ENCODE measurements at regions not wholly inside any gene's neighbourhood (a gene's known extent, or its start where the extent isn't known, plus 50 kb on each side); places are given as distances from the start of the nearest gene placed in this dataset.
"Not testable (repeated sequence)": the region's sequence is repeated elsewhere in the genome, so short reads cannot be mapped to it uniquely, and the experiment has no call there.

- Histone ChIP-seq H3K36me3 (ENCODE audit: control insufficient read depth in 4 of 4, insufficient read depth in 3 of 4, low read depth in 1 of 4, low read length in 3 of 4) (no peaks in the 10 kb centered on the region), H3K9ac (ENCODE audit: low read depth in 1 of 2, low read length in 2 of 2) (no peak overlapping the region), H3K4me1 (ENCODE audit: control insufficient read depth in 4 of 4, insufficient read depth in 4 of 4, low read length in 3 of 4) (no peaks in the 10 kb centered on the region), H3K9me3 (ENCODE audit: control insufficient read depth in 4 of 4, low read length in 3 of 4) (no peaks in the 10 kb centered on the region), H3K27me3 (ENCODE audit: control insufficient read depth in 4 of 4, insufficient read depth in 4 of 4, low read length in 3 of 4) (peaks cover 0 to 2% (median 0%) of the 10 kb centered on the region in 4 donors), H3K27ac (ENCODE audit: low read depth in 1 of 2, low read length in 2 of 2) (no peak overlapping the region), H3K4me3 (ENCODE audit: low read depth in 1 of 3, low read length in 3 of 3) (no peak overlapping the region)
- no peak for TF ChIP-seq SP1 (IDR thresholded peaks at IDR 0.05)
- TF ChIP-seq, protein P1, sequence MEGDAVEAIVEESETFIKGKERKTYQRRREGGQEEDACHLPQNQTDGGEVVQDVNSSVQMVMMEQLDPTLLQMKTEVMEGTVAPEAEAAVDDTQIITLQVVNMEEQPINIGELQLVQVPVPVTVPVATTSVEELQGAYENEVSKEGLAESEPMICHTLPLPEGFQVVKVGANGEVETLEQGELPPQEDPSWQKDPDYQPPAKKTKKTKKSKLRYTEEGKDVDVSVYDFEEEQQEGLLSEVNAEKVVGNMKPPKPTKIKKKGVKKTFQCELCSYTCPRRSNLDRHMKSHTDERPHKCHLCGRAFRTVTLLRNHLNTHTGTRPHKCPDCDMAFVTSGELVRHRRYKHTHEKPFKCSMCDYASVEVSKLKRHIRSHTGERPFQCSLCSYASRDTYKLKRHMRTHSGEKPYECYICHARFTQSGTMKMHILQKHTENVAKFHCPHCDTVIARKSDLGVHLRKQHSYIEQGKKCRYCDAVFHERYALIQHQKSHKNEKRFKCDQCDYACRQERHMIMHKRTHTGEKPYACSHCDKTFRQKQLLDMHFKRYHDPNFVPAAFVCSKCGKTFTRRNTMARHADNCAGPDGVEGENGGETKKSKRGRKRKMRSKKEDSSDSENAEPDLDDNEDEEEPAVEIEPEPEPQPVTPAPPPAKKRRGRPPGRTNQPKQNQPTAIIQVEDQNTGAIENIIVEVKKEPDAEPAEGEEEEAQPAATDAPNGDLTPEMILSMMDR (IDR thresholded peaks at IDR 0.05; ENCODE audit: low read depth, low read length, missing input control) = no peak
- TF ChIP-seq YY1 (IDR thresholded peaks at IDR 0.05) = no peak
- no peak for TF ChIP-seq RAD21 (IDR thresholded peaks at IDR 0.05)
- TF ChIP-seq, protein P2, sequence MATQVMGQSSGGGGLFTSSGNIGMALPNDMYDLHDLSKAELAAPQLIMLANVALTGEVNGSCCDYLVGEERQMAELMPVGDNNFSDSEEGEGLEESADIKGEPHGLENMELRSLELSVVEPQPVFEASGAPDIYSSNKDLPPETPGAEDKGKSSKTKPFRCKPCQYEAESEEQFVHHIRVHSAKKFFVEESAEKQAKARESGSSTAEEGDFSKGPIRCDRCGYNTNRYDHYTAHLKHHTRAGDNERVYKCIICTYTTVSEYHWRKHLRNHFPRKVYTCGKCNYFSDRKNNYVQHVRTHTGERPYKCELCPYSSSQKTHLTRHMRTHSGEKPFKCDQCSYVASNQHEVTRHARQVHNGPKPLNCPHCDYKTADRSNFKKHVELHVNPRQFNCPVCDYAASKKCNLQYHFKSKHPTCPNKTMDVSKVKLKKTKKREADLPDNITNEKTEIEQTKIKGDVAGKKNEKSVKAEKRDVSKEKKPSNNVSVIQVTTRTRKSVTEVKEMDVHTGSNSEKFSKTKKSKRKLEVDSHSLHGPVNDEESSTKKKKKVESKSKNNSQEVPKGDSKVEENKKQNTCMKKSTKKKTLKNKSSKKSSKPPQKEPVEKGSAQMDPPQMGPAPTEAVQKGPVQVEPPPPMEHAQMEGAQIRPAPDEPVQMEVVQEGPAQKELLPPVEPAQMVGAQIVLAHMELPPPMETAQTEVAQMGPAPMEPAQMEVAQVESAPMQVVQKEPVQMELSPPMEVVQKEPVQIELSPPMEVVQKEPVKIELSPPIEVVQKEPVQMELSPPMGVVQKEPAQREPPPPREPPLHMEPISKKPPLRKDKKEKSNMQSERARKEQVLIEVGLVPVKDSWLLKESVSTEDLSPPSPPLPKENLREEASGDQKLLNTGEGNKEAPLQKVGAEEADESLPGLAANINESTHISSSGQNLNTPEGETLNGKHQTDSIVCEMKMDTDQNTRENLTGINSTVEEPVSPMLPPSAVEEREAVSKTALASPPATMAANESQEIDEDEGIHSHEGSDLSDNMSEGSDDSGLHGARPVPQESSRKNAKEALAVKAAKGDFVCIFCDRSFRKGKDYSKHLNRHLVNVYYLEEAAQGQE (IDR thresholded peaks at IDR 0.05) = no peak
- TF ChIP-seq RXRA (IDR thresholded peaks at IDR 0.05) = no peak
- TF ChIP-seq GABPA (IDR thresholded peaks at IDR 0.05 in 1 of 2, conservative IDR thresholded peaks at IDR 0.05 in 1 of 2) = no peak
- no peak for TF ChIP-seq HNF4A (conservative IDR thresholded peaks at IDR 0.05)
- TF ChIP-seq ATF3 (IDR thresholded peaks at IDR 0.05) = no peak
- TF ChIP-seq FOXA1 (IDR thresholded peaks at IDR 0.05) = no peak
- TF ChIP-seq, protein P3, sequence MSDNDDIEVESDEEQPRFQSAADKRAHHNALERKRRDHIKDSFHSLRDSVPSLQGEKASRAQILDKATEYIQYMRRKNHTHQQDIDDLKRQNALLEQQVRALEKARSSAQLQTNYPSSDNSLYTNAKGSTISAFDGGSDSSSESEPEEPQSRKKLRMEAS (IDR thresholded peaks at IDR 0.05) = no peak
- TF ChIP-seq NR2F2 (IDR thresholded peaks at IDR 0.05) = no peak
- TF ChIP-seq, protein P4, sequence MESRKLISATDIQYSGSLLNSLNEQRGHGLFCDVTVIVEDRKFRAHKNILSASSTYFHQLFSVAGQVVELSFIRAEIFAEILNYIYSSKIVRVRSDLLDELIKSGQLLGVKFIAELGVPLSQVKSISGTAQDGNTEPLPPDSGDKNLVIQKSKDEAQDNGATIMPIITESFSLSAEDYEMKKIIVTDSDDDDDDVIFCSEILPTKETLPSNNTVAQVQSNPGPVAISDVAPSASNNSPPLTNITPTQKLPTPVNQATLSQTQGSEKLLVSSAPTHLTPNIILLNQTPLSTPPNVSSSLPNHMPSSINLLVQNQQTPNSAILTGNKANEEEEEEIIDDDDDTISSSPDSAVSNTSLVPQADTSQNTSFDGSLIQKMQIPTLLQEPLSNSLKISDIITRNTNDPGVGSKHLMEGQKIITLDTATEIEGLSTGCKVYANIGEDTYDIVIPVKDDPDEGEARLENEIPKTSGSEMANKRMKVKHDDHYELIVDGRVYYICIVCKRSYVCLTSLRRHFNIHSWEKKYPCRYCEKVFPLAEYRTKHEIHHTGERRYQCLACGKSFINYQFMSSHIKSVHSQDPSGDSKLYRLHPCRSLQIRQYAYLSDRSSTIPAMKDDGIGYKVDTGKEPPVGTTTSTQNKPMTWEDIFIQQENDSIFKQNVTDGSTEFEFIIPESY (IDR thresholded peaks at IDR 0.05) = no peak
- TF ChIP-seq JUND (IDR thresholded peaks at IDR 0.05) = no peak
- TF ChIP-seq EGR1 (IDR thresholded peaks at IDR 0.05; ENCODE audit: low read depth in 2 of 2) = no peak
- no peak for TF ChIP-seq HNF4G (IDR thresholded peaks at IDR 0.05)
- TF ChIP-seq TAF1 (conservative IDR thresholded peaks at IDR 0.05) = no peak
- TF ChIP-seq FOXA2 (IDR thresholded peaks at IDR 0.05) = no peak
- DNase-seq (ENCODE audit: low spot score) = no peak
- WGBS = 65% methylated on average over 4 of the region's 4 CpGs
These were observed 236.5 kb downstream of the IL20RB start for GRCh38 chr3:137194301-137194700.

GRCh38 chr3:137198374-137198773, 240.6 kb downstream of the IL20RB start:
- DNase-seq (ENCODE audit: low spot score); H3K4me1 ChIP-seq (ENCODE audit: control insufficient read depth in 4 of 4, insufficient read depth in 4 of 4, low read length in 3 of 4); H3K9ac ChIP-seq (ENCODE audit: low read depth in 1 of 2, low read length in 2 of 2); H3K27ac ChIP-seq (ENCODE audit: low read depth in 1 of 2, low read length in 2 of 2); H3K4me3 ChIP-seq (ENCODE audit: low read depth in 1 of 3, low read length in 3 of 3); H3K9me3 ChIP-seq (ENCODE audit: control insufficient read depth in 4 of 4, low read length in 3 of 4); H3K27me3 ChIP-seq (ENCODE audit: control insufficient read depth in 4 of 4, insufficient read depth in 4 of 4, low read length in 3 of 4); H3K36me3 ChIP-seq (ENCODE audit: control insufficient read depth in 4 of 4, insufficient read depth in 3 of 4, low read depth in 1 of 4, low read length in 3 of 4): not testable (repeated sequence)
- 97% methylated on average over 28 of the region's 32 CpGs for WGBS

Measured in liver (tissue), 8 donors.